NOMO-1 treated with DMSO at 0.1 percent for 48 hours (cell line): ENCODE measurements at regions not wholly inside any gene's neighbourhood (a gene's known extent, or its start where the extent isn't known, plus 50 kb on each side); places are given as distances from the start of the nearest gene placed in this dataset.

ENCODE experiments used
- DNase-seq: peaks from one replicate; lab custom pipeline; 2025; ENCODE audit not compliant: unreplicated experiment; lab: John Stamatoyannopoulos, UW

- no peak for DNase-seq
These were observed 72.9 kb upstream of the PPM1J start for GRCh38 chr1:112788054-112788453.

- DNase-seq: no peak
These were observed 67.9 kb upstream of the PPM1J start for GRCh38 chr1:112783059-112783458.

GRCh38 chr1:112779665-112780526, 64.8 kb upstream of the PPM1J start:
- DNase-seq: no peak

- DNase-seq: no peak
These were observed 63.0 kb upstream of the PPM1J start for GRCh38 chr1:112778137-112778536.

- no peak for DNase-seq
These were observed 61.6 kb upstream of the PPM1J start for GRCh38 chr1:112776688-112777087.

GRCh38 chr1:112772781-112773180, 57.6 kb upstream of the PPM1J start:
- no peak for DNase-seq

- DNase-seq: no peak
These were observed 55.6 kb upstream of the PPM1J start for GRCh38 chr1:112770724-112771123.

- no peak for DNase-seq
These were observed 54.5 kb upstream of the PPM1J start for GRCh38 chr1:112769611-112770010.

- no peak for DNase-seq
These were observed 52.5 kb upstream of the PPM1J start for GRCh38 chr1:112767646-112768045.
